NT2/D1 (cell line): ENCODE measurements at regions not wholly inside any gene's neighbourhood (a gene's known extent, or its start where the extent isn't known, plus 50 kb on each side); places are given as distances from the start of the nearest gene placed in this dataset.

ENCODE experiments used
- SUZ12 ChIP-seq: IDR thresholded peaks from 2 replicates; pipeline ENCODE4 v1.6.1; 2011; ENCODE audit not compliant: insufficient read length, insufficient read depth; ENCODE audit errors: extremely low read depth
- YY1 ChIP-seq: IDR thresholded peaks from 2 replicates; pipeline ENCODE4 v1.6.1; 2011; ENCODE audit not compliant: insufficient read length, insufficient read depth
- ZNF274 ChIP-seq: IDR thresholded peaks from 2 replicates; pipeline ENCODE4 v1.6.1; 2011; ENCODE audit warnings: mild to moderate bottlenecking, low read depth, low read length

DNA sequence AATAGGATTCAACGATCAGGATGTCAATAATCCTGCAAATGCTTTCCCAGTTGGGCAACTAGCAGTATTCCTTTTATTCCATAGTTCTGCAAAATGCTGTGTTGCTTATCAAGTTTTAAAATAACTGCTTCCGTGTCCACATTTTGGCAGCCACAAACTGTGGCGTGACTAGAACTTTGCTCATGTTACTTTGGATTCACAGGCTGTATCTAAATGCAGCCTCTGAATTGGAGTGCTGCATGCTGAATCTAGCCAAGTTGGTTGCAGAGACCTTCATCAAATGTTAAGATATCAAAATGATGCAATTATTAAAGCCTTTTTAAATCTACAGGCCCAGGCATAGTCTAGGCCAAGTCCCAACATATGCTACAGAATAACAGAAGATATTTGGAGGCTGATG is 249.2 kb downstream of the NR2F1-AS1 start:
- no peak for TF ChIP-seq ZNF274
- no peak for TF ChIP-seq SUZ12
- TF ChIP-seq YY1 = no peak
